GM19043 (cell line): ENCODE measurements at regions not wholly inside any gene's neighbourhood (a gene's known extent, or its start where the extent isn't known, plus 50 kb on each side); places are given as distances from the start of the nearest gene placed in this dataset.

ENCODE experiments used
- ATAC-seq: cut with Tn5 transposase; IDR thresholded peaks from one replicate; pipeline ENCODE4 v1.9.1; 2021; ENCODE audit warnings: low read depth; ENCODE audit not compliant: unreplicated experiment

DNA sequence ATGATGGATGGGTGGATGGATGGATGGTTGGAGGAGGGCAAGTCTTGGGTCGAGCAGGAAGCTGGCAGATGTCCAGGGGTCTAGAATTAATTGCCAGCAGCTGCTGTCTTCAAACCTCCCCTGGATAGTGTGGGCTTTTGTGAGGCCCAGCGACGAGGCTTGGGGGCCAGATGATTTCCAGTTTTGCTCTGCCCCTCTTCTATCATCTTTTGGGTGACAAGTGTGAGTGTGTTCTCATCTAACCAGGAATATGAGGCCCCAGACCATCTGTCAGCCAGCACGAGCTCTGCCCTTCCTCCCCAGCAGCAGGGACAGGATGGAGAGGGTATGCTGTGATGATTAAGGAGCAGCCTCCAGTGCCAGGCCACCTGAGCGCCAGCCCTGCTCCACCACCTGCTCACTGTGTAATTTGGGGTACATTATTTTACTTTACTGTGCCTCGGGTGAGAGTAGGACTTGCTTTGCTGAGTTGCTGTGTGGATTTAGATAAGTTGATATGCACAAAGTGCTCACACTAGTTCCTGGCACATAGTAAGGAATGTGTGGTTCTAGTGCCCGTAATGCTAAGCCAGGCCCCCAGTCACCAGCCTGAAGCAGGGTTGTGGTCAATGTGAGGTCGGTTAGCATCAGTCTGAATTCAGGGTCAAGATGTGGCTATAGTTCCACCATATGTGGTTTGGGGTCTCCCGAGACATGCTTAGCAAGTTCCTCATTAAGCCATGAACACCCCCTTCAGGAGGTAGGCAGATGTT, 251.1 kb downstream of the CYP26B1 start:
- no peak for ATAC-seq

DNA sequence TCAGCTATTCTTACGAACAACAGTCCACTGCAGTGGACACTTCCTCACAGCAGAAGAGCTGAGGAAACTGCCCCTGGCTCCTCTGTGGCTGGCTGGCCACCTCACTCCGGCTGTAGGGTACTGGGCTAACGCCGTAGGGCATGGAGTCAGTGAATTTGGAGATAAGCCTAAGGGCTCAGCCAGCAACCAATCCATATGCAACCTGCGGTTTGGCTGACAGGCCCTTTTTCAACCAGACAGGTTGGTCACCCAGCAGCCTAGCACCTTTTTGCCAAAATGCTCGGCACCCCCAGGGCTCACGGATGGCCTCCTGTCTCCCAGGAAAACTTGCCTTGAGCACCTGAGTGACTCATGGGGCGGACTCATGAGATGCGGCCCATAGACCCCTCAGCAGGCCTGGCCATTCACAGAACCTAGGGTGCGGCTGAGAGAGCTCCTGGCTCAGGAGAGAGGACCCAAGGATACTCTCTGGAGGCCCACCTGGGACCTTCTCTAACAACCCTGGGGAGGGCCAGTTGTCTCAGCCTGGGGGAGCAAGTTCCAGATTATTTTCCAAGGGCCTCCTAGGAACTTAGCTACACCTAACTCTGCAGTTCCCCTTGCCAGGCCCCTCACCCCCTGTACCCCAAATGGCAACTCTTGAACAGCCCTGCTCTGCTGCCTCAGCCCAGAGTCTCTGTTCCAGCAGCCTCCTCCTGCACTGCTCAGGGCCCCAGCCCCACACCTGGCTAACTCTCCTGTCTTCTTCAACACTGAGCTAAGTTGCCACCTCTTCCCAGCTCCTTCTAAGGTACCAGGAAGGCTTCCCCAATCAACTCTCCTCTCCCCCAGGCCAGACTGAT, 252.1 kb downstream of the CYP26B1 start:
- ATAC-seq: no peak

DNA sequence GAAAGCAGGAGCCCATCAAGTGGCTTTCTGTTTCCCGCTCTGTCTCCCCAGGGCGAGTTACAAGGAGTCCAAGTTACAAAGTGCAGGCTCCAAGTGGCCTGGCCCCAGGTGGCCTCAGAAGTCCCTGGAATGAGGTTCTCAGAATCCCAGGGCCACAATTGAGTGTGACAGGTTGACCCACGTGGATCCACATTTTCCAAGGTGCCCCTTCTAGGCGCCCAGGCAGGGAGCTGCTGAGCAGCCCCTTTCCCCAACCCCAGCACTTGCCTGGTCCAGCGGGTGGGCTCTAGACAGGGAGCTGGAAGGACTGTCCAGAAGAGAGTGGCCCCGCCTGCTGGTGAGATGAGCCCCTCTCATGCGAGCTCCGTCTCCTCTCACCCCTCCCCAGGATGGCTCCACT, 253.4 kb downstream of the CYP26B1 start:
- ATAC-seq: no peak

DNA sequence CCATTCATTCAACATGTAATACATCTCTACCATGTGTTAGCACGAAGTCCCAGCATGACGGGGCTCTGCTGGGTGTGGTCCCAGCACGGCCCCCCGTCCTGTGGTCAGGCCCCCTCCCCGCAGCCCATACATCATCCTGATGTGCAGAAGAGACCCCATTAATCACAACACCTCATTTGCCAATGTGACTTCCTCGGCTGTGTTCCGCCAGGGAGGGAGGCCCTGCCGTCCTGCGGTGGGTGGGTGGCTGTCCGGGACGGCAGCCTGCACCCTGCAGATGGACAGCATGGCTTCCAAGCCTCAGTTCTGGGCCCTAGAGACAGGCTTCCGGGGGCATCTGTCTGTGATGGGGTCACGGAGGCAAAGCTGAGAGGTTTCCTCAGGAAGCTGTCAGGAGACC, 254.0 kb downstream of the CYP26B1 start:
- ATAC-seq: no peak

DNA sequence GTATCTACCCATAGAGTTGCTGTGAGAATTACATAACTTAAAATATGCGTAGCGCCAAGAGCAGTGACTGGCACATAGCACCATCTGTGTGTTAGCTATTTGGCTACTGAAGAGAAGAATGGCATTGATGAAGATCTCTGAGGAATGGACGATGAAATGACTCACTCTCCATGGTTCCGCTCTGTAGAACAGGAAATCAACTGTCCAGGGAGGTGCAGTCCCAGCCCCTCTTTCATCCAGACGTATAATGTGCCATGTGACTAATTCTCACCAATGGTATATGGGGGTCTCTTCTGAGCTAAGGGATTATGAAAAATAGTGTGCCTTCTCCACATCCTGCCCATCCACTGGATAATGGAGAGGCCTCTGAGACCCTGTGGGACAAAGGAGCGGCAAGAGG, 254.8 kb downstream of the CYP26B1 start:
- no peak for ATAC-seq

DNA sequence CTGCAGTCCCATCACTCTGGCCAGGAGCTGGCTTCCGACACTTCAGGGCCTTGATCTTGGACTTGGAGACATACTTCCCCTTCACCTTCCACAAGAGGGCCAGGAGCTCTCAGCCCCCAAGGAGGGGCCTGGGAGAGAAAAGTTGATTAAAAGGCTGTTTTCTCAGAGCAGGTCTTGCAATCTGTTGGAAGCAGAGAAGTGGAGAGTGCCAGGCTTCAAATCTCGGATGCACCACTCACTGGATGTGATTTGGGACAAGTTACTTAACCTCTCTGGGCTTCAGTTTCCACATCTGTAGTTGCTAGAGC, 255.3 kb downstream of the CYP26B1 start:
- no peak for ATAC-seq

DNA sequence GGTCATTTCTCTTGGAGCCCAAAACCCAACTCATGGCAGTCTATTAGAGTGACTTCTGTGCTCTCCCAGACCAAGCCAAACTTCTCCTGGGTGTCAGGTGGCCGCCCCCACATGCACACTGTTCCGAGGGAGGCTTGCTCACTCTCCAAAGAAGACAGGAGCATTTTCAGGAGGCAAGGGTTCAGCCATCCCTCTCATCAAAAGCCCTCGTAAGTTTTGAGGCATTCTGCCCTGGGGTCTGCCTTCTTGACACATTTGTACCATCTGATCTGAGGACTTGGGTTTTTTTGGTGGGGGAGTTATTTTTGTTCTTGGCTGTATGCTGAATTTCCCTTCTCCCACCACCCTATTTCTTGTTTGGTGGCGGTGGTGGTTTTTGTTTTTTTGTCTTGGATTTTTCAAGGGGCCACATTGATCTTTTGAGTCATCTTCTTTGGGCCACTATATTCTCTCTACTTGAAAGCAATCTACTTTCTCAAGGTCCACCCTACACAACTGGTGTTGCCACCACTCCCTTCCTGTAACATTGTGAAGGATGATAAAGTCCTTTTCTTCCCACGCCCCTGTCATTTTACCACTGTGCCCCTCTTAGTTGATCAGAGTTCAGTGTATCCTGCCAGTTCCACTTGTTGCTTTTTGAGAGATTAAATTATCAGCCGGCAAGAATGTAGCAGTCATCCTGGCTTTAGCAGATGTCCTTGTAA, 255.8 kb downstream of the CYP26B1 start:
- no peak for ATAC-seq

DNA sequence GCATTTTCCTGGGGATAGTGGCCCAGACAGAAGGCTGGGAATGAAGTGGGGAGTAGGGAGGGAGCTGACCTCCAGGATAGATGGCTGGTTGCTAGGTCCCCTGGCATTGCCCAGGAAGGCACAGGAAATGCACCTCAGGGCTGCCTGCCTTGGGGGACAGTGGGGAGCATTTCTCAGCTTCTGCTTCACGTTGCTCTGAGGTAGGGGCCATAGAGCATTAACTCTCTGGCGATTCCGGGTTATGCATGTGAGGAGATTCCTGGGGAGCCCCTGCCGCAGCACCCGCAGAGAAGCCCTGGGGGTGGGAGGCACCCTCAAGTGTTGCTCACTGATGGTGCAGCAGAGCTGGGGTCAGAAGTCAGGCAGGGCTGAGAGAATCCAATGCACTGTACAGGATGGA, 256.5 kb downstream of the CYP26B1 start:
- ATAC-seq: no peak

DNA sequence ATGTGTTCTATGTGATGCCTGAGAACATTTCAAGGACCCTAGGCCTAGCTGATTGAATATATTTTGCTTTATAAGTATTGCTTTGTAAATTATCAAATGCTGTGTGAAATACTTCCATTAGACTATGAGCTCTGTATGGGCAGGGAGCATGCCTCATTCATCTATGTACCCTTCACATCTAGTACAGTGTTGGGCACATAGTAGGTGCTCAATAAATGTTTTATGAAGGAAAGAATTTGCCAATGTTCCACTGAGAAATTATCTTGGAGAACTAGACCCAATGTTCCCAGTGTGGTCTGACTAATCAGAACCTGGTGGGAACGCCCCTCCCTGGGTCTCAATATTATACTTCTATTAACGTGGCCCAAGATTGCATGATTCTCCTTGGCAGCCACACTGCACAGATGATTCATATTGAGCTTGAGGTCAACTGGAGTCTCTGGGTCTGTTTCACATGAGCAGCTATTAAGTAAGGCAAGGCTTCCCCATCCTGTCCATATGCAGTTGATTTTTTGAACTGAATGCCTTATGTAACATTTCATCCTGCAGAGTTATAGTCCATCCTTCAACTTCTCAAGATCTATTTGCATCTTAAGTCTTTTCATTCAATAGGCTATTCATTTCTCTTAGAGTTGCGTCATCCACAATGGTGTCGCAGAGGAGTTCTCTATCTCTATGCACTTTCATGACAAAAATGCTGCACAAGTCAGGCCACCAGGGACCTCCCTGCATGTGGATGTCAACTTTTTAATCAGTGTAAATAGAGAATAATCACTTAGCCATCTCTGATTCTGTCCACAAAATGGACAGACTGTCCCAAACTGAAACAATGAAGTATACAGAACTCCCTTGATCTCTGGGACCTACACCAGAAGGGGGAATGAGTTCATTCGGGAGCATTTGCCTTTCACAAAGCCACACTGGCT, 257.6 kb downstream of the CYP26B1 start:
- no peak for ATAC-seq

DNA sequence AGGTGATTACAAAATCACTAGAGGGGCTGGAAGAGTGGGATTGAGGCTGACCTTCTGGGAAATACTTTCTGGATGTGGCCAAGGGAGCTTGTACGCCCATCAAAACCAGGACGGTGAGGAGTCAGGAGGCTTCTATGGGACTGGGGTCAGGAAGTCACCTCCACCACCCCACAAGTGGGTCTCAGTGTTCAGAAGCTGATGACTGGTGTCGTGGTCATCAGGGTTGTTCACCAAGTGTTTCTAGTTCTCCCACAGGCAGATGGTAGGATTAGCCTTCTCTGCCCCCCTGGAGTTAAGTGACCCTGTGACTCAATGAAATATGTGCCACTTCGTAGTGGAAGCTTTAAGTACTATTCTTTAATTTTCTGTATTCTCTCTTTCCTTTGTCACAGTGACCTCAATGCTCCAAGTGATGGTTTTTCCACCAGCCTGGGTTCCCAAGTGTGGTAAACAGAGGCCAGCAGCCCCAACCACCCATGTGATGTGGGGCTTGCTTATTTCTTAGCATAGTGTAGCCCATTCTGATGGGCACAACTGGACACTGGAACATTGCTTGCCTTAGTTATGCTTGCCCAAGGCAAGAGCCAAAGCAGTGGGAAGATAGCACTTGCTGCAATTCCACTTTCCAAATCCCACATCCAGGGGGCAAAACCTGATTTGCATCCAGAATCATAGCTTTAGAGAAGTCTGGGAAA, 258.8 kb downstream of the CYP26B1 start:
- no peak for ATAC-seq

DNA sequence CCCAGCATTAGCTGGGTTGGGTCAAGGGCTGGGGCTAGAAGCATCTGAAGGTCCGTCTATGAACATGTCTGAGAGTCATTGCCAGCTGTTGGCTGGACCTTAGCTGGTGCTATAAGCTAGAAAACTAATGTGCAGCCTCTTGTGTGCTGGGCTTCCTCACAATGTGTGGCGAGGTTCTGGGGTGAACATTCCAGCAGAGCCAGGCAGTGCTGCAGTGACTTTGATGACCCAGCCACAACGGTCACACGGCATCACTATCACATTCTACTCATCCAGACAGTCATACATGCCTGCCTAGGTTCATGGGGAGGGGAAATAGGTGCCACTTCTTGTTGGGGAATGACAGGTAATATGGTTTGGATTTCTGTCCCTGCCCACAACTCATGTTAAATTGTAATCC, 260.5 kb downstream of the CYP26B1 start:
- ATAC-seq: no peak

DNA sequence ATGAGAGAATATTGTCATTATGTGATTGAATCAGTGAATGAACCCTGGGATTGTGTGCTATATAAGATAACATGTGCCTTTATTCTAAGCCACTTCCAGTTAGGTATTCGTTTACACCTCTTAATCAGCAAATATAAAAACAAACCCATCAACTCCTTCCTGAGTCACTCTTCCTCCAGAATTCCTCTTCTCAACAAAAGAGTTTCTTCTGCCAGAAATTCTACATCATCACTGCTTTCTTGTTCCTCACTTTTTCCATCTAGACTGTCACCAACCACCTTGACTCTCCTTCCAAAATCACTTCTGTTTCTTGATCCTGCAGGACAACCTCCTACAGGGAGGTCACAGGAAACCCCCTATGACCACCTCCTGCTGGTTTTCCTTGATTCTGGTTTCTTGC, 261.4 kb downstream of the CYP26B1 start:
- no peak for ATAC-seq

DNA sequence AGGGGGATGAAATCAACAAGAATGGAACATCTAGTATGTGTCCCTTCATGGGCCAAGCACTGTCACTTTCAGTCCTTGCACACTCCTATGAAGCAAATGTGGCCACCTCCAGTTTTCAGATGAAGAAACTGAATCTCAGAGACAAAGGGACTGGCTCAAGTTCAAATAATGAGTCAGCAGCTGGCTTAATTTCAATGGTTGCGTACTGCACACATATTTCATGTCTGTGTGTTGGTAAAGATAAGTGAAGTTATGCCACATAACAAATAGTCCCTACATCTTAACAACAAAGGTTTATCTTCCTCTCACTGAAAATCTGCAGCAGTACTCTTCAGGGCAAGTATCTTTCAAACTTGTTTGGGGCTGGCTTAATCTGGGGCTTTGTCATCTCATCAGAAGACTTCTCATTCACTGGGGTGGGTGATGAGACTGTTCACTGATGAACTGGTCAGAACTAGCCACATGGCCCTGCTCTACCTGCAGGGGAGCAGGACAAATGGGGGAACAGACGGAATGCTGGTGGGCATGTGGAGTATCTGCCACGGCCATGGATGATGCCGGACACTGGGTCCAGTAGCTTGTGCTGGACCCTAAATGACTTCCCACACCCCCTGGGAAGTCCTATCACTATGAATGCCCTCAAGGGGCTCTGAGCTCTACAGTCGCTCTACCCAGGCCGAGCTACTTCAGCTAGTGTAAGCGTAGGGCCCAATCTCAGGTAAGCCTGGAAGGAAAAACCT, 263.2 kb downstream of the CYP26B1 start:
- ATAC-seq: no peak

DNA sequence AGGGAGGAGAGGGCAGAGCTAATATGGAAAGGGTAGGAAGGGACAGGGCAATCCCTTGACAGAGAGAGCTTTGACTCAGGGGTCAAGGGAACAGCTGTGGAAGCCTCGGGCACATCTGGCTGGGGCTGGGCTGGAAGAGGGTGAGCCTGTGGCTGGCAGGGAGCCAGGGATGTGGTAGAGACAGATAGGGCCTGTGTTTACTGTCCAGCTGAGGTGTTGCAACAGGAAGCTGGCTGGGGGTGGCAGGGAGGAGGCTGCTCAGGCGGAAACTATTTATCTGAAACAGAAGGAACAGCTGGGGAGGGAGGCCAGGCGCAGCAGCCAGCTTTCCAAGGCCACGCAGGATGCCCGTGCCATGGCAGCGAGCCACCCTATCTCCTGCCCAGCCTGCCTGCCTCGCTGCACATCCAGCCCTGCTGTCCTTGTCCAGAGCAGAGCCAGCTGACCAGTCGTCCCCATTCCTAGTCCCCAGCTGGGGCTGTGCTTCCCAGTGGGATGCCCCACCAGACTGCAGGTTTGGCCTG, 264.7 kb downstream of the CYP26B1 start:
- ATAC-seq: no peak

DNA sequence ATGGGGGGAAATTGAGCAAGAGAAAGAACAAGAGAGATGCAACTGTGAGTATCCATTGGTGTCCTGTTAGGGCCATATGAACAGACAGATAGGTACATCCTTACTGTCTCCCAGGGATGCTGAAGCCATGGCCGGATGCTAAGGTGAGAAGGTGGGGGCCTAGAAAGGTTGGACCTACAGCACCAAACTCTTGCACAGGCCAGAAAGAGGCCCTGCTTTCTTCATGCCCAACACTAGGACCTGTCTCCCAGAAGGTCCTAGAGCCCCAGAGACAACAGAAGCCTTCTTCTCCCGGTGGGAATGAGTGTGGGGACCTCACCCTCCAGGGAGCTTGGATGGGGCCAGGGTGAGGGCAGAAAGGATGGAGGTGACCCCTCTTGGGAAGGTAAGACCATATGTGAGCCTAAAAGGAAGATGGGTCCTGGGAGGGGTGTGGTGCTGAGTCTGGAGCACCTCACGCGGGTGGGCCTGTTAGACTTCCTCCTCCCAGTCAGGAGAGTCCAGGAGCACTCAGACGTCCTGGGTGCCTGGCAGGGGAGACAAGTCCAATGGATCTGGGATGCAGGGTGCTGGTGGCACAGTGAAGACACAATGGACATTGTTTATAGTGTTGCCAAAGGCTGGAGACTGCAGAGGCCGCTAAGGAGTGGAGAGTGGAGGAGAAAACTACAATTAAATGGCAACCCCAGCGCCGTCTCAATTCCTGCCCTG, 265.3 kb downstream of the CYP26B1 start:
- no peak for ATAC-seq

DNA sequence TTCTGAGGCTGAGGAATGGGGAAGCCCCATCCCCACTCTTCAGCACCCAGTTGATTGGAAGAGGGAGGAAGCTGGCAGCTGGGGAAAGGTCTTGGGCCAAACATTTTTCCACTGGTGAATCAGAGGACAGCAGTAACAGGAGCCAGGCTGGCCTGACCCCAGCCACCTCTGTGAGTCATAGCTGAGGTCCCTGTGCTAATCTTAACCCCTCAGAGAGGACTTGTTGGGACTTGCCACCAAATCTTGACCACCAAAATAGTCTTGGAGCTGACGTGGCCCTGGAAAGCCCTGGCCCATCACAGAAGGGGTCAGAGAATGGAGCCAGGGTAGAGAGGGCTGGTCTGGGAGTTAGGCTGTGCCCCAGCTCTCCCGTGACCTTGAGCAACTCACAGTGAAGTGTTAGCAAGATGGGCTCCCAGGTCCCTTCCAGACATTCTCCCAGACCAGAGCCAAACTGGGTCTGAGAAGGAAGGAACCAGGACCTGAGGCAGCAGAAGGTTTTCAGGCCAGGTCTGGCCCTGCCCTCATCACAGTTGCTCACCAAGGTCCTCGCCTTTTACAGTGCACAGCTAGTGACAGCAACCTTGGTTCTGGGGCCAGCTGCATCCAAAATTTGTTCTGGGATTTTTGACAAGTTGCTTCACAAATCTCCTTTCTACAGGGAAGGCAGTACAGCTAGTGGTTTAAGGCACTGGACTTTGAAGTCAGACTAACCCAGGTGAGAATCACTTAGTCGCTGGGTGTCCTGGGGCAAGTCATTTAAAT, 266.6 kb downstream of the CYP26B1 start:
- ATAC-seq: no peak

DNA sequence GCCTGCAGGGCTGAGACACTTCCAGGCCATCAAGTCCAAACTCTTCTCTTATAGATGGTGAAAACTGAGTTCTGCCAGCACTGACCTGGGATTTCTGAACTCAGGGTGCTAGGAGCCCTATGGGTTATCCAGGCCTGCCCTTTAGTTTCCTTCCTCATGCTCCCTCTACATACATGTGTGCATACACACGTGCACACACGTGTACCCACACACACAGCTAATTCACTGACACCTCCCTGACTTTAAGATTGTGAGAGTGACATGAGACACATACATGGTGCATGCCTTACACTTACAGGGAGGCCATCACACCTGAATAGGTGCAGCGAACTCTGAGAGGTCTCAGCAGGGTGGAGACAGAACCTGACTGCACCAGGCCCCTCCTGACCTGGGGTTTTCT, 267.4 kb downstream of the CYP26B1 start:
- ATAC-seq: no peak
